Peyer's patch (tissue), 4 donors: ENCODE measurements at regions not wholly inside any gene's neighbourhood (a gene's known extent, or its start where the extent isn't known, plus 50 kb on each side); places are given as distances from the start of the nearest gene placed in this dataset.

ENCODE experiments used
- DNase-seq, 3 donors: peaks; one replicate each; pipeline ENCODE4 v3.0.0-alpha.2; 2017 to 2019
- H3K27ac ChIP-seq, 4 donors: fragments of 200-600 bp; sonication (generic); one replicate each; pipeline ENCODE4 v1.5.1; 2016 to 2019
- H3K27me3 ChIP-seq, 2 donors: fragments of 200-600 bp; sonication (generic); one replicate each; pipeline ENCODE4 v1.5.1; 2019
- H3K36me3 ChIP-seq, 3 donors: fragments of 200-600 bp; sonication (generic); one replicate each; pipeline ENCODE4 v1.5.1; 2016 to 2019
- H3K4me1 ChIP-seq, 4 donors: fragments of 200-600 bp; sonication (generic); one replicate each; pipeline ENCODE4 v1.5.1; 2016 to 2019
- H3K4me3 ChIP-seq, 4 donors: fragments of 200-600 bp; sonication (generic); 1 replicate in 3 of 4; 2 replicates in 1 of 4; pipeline ENCODE4 v1.5.1; 2016 to 2019; ENCODE audit warnings: mild to moderate bottlenecking in 1 of 4
- H3K9me3 ChIP-seq, 4 donors: fragments of 200-600 bp; sonication (generic); one replicate each; pipeline ENCODE4 v1.5.1; 2016 to 2019; ENCODE audit warnings: mild to moderate bottlenecking in 1 of 4
- POLR2A ChIP-seq, 2 donors: fragments of 450-650 bp; IDR thresholded peaks; one replicate each; pipeline ENCODE4 v1.5.1; 2017; ENCODE audit warnings: antibody characterized with exemption in 2 of 2, mild to moderate bottlenecking in 2 of 2, moderate library complexity in 2 of 2
- TF ChIP-seq, protein P1 (sequence below), 6 experiments: fragments of 450-650 bp in 4 of 6; fragments of 200-600 bp in 2 of 6; sonication (generic) in 1 of 6; IDR thresholded peaks; one replicate each; pipeline ENCODE4 v1.5.1; 2017 to 2019; ENCODE audit warnings: antibody characterized with exemption in 6 of 6, mild to moderate bottlenecking in 3 of 6, moderate library complexity in 1 of 6

DNA sequence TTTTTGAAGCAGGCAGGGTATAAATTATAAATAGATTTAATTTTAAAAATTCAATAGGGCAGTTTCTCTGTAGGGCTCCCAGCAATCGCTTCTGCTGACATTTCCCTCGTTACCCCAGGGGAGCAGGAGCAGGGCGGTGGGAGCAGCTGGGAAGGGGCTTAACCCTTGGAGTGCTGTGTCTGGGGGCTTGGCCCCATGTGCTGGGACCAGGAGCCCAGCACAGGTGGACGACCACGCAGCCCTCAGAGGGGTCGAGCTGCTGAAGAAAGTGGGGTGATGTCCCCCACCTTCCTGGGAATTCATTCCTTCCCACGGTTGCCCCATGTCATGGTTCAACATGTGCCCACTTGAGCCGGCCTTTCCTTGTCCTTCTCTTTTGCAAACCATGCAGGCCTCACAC lies 67.5 kb upstream of the STX16 start:
- Histone ChIP-seq H3K36me3 (no peaks in the 10 kb centered on the region), H3K4me3 (no peak overlapping the region), H3K27ac (no peak overlapping the region), H3K27me3 (no peaks in the 10 kb centered on the region), H3K4me1 (peaks cover 0 to 5% (median 0%) of the 10 kb centered on the region in 4 donors), H3K9me3 (no peaks in the 10 kb centered on the region)
- DNase-seq = peak in 1 of 3 donors; percentile 14
- TF ChIP-seq, protein P1, sequence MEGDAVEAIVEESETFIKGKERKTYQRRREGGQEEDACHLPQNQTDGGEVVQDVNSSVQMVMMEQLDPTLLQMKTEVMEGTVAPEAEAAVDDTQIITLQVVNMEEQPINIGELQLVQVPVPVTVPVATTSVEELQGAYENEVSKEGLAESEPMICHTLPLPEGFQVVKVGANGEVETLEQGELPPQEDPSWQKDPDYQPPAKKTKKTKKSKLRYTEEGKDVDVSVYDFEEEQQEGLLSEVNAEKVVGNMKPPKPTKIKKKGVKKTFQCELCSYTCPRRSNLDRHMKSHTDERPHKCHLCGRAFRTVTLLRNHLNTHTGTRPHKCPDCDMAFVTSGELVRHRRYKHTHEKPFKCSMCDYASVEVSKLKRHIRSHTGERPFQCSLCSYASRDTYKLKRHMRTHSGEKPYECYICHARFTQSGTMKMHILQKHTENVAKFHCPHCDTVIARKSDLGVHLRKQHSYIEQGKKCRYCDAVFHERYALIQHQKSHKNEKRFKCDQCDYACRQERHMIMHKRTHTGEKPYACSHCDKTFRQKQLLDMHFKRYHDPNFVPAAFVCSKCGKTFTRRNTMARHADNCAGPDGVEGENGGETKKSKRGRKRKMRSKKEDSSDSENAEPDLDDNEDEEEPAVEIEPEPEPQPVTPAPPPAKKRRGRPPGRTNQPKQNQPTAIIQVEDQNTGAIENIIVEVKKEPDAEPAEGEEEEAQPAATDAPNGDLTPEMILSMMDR (IDR thresholded peaks at IDR 0.05) = no peak
- no peak for TF ChIP-seq POLR2A (IDR thresholded peaks at IDR 0.05)

- no peak overlapping the region for H3K27ac ChIP-seq
- DNase-seq = peak in 1 of 3 donors; percentile 8
- no peak overlapping the region for H3K4me3 ChIP-seq
- H3K9me3 ChIP-seq = no peaks in the 10 kb centered on the region
- TF ChIP-seq, protein P1 (IDR thresholded peaks at IDR 0.05) = no peak
- TF ChIP-seq POLR2A (IDR thresholded peaks at IDR 0.05) = no peak
- no peaks in the 10 kb centered on the region for H3K27me3 ChIP-seq
- no peaks in the 10 kb centered on the region for H3K36me3 ChIP-seq
- H3K4me1 ChIP-seq = peaks cover 0 to 5% (median 0%) of the 10 kb centered on the region in 4 donors
Observed at GRCh38 chr20:58583176-58583575, 67.9 kb upstream of the STX16 start.

DNA sequence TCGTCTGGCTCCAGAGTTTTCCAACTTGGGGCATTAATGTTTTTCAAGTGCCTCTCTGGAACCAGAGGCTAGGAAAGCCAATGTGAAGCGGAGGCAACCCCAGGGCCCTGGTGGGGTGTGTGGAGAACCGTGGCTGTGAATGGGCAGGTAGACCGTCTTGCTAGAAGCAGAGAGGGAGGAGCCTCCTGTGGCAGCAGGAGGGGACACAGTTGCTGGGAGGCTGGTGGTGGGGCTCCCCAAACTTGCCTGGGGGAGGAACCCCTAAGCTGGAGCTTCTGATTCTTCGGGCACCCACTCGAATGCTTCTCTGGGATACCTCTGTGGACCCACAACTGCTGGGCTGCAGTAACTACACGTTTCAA lies 65.3 kb upstream of the APCDD1L start:
- Histone ChIP-seq H3K27me3 (no peaks in the 10 kb centered on the region), H3K36me3 (no peaks in the 10 kb centered on the region), H3K27ac (no peak overlapping the region), H3K4me3 (no peak overlapping the region), H3K9me3 (no peaks in the 10 kb centered on the region), H3K4me1 (peaks cover 0 to 5% (median 0%) of the 10 kb centered on the region in 4 donors)
- no peak for TF ChIP-seq POLR2A (IDR thresholded peaks at IDR 0.05)
- TF ChIP-seq, protein P1 (IDR thresholded peaks at IDR 0.05) = no peak
- no peak for DNase-seq

- Histone ChIP-seq H3K27ac (no peak overlapping the region), H3K4me1 (peaks cover 0 to under 1% (median 0%) of the 10 kb centered on the region in 4 donors), H3K36me3 (no peaks in the 10 kb centered on the region), H3K27me3 (no peaks in the 10 kb centered on the region), H3K4me3 (no peak overlapping the region), H3K9me3 (no peaks in the 10 kb centered on the region)
- DNase-seq = peak in 1 of 3 donors; percentile 26
- no peak for TF ChIP-seq POLR2A (IDR thresholded peaks at IDR 0.05)
- TF ChIP-seq, protein P1 (IDR thresholded peaks at IDR 0.05) = no peak
Observed at GRCh38 chr20:58579819-58580473, 64.7 kb upstream of the APCDD1L start.

GRCh38 chr20:58579069-58579818 lies 64.0 kb upstream of the APCDD1L start:
- peak in 1 of 3 donors; percentile 25 for DNase-seq

More at GRCh38 chr20:58579069-58579818, 64.0 kb upstream of the APCDD1L start:
- no peaks in the 10 kb centered on the region for H3K9me3 ChIP-seq
- no peak overlapping the region for H3K4me3 ChIP-seq
- no peak overlapping the region for H3K27ac ChIP-seq
- H3K36me3 ChIP-seq = no peaks in the 10 kb centered on the region
- no peaks in the 10 kb centered on the region for H3K27me3 ChIP-seq
- TF ChIP-seq POLR2A (IDR thresholded peaks at IDR 0.05) = no peak
- TF ChIP-seq, protein P1 (IDR thresholded peaks at IDR 0.05) = no peak
- no peaks in the 10 kb centered on the region for H3K4me1 ChIP-seq
